Left ventricle myocardium inferior (tissue), 1 donor: ENCODE measurements at regions not wholly inside any gene's neighbourhood (a gene's known extent, or its start where the extent isn't known, plus 50 kb on each side); places are given as distances from the start of the nearest gene placed in this dataset.

Experiments used
- DNase-seq: peaks from one replicate; pipeline ENCODE4 v3.0.0-alpha.2; 2020
- H3K27ac ChIP-seq: fragments of 200-600 bp; replicated peaks from 2 replicates; pipeline ENCODE4 v1.8.0; 2021
- H3K27me3 ChIP-seq: fragments of 200-600 bp; 2 replicates; pipeline ENCODE4 v1.8.0; 2021; ENCODE audit warnings: low read depth
- H3K36me3 ChIP-seq: fragments of 200-600 bp; 2 replicates; pipeline ENCODE4 v1.8.0; 2021
- H3K4me1 ChIP-seq: fragments of 200-600 bp; 2 replicates; pipeline ENCODE4 v1.8.0; 2021
- H3K4me3 ChIP-seq: fragments of 200-600 bp; 2 replicates; pipeline ENCODE4 v1.8.0; 2021; ENCODE audit warnings: mild to moderate bottlenecking, moderate library complexity
- H3K9me3 ChIP-seq: fragments of 200-600 bp; replicated peaks from 2 replicates; pipeline ENCODE4 v1.8.0; 2021
- CTCF ChIP-seq: fragments of 200-600 bp; IDR thresholded peaks from 2 replicates; pipeline ENCODE4 v1.8.0; 2021; ENCODE audit warnings: antibody characterized with exemption, mild to moderate bottlenecking, borderline replicate concordance
- intact Hi-C: fragments of 100-400 bp; cut with micrococcal nuclease; formaldehyde crosslinking; loops from one replicate; pipeline ENCODE4 v1.11.0; 2022
- donor health status: DM: no; HTN: yes; CAD: no; lungs with severe emphysema.

GRCh38 chr2:37456479-37456878, 112.0 kb downstream of the QPCT start:
- Histone ChIP-seq H3K36me3 (no peaks in the 10 kb centered on the region), H3K27ac (no peak overlapping the region), H3K4me3 (no peak overlapping the region), H3K4me1 (peaks cover 31% of the 10 kb centered on the region), H3K27me3 (no peaks in the 10 kb centered on the region), H3K9me3 (no peaks in the 10 kb centered on the region)
- TF ChIP-seq CTCF: no peak
- intact Hi-C loops: no loop called here
- no peak for DNase-seq

GRCh38 chr2:37457401-37457901, 113.0 kb downstream of the QPCT start:
- Histone ChIP-seq H3K9me3 (no peaks in the 10 kb centered on the region), H3K4me1 (peaks cover 31% of the 10 kb centered on the region), H3K36me3 (no peaks in the 10 kb centered on the region), H3K27me3 (no peaks in the 10 kb centered on the region), H3K27ac (no peak overlapping the region), H3K4me3 (no peak overlapping the region)
- DNase-seq: no peak
- intact Hi-C loops: no loop called here
- TF ChIP-seq CTCF: no peak

- no peak for DNase-seq
- peaks cover 31% of the 10 kb centered on the region for H3K4me1 ChIP-seq
Observed at GRCh38 chr2:37458133-37458532, 113.7 kb downstream of the QPCT start.

GRCh38 chr2:37459095-37459981, 114.9 kb downstream of the QPCT start:
- H3K36me3 ChIP-seq: no peaks in the 10 kb centered on the region
- H3K27ac ChIP-seq: peak overlapping the region; percentile 11
- no peak for TF ChIP-seq CTCF
- no peak overlapping the region for H3K4me3 ChIP-seq
- no peaks in the 10 kb centered on the region for H3K27me3 ChIP-seq
- H3K4me1 ChIP-seq: peaks cover 31% of the 10 kb centered on the region
- no peaks in the 10 kb centered on the region for H3K9me3 ChIP-seq
- no peak for DNase-seq
- intact Hi-C loops: no loop called here

More at GRCh38 chr2:37458133-37458532, 113.7 kb downstream of the QPCT start:
- no peaks in the 10 kb centered on the region for H3K27me3 ChIP-seq
- H3K4me3 ChIP-seq: no peak overlapping the region
- H3K9me3 ChIP-seq: no peaks in the 10 kb centered on the region
- intact Hi-C loops: no loop called here
- H3K27ac ChIP-seq: no peak overlapping the region
- TF ChIP-seq CTCF: no peak
- H3K36me3 ChIP-seq: no peaks in the 10 kb centered on the region

- TF ChIP-seq CTCF: no peak
- Histone ChIP-seq H3K4me3 (no peak overlapping the region), H3K27ac (no peak overlapping the region), H3K27me3 (no peaks in the 10 kb centered on the region), H3K4me1 (peaks cover 25% of the 10 kb centered on the region), H3K9me3 (no peaks in the 10 kb centered on the region), H3K36me3 (no peaks in the 10 kb centered on the region)
- intact Hi-C loops: no loop called here
- DNase-seq: no peak
Observed at GRCh38 chr2:37460896-37461229, 116.4 kb downstream of the QPCT start.
